ENCODE measurements at regions not wholly inside any gene's neighbourhood (a gene's known extent, or its start where the extent isn't known, plus 50 kb on each side); places are given as distances from the start of the nearest gene placed in this dataset.

GRCh38 chr4:33551244-33551643, 2693.1 kb downstream of the ARAP2 start:
- TF ChIP-seq CTCF (IDR thresholded peaks at IDR 0.05; ENCODE audit: low read depth, low read length): no peak
- H3K27me3 ChIP-seq: no peaks in the 10 kb centered on the region
- H3K4me3 ChIP-seq: no peak overlapping the region
- no peak for DNase-seq (ENCODE audit: low read depth in 1 of 2, low spot score in 1 of 2)
- H3K9me3 ChIP-seq (ENCODE audit: low read depth): no peaks in the 10 kb centered on the region
- H3K36me3 ChIP-seq: no peaks in the 10 kb centered on the region
- no peak overlapping the region for H3K27ac ChIP-seq
- no peaks in the 10 kb centered on the region for H3K4me1 ChIP-seq (ENCODE audit: low read depth)

DNA sequence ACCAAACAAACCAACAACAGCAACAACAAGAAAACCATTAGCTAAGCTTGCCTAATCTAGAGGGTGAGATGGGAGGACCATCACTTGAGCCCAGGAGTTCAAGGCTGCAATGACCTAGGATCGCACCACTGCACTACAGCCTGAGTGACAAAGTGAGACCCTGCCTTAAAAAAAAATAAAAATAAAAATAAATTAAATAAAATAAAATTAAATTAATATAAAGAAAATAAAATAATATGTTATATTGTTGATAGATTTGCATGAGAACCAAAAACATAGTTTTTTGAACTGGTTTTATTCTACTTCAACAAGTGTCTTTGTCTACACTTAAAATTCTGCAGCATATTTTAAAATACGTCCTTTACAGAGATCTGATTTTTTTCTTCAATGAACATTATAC, 2683.1 kb downstream of the ARAP2 start:
- no peaks in the 10 kb centered on the region for H3K4me1 ChIP-seq (ENCODE audit: low read depth)
- no peaks in the 10 kb centered on the region for H3K36me3 ChIP-seq
- no peaks in the 10 kb centered on the region for H3K9me3 ChIP-seq (ENCODE audit: low read depth)
- TF ChIP-seq CTCF (IDR thresholded peaks at IDR 0.05; ENCODE audit: low read depth, low read length): no peak
- no peak overlapping the region for H3K27ac ChIP-seq
- no peak overlapping the region for H3K4me3 ChIP-seq
- no peaks in the 10 kb centered on the region for H3K27me3 ChIP-seq
- DNase-seq (ENCODE audit: low read depth in 1 of 2, low spot score in 1 of 2): no peak

DNA sequence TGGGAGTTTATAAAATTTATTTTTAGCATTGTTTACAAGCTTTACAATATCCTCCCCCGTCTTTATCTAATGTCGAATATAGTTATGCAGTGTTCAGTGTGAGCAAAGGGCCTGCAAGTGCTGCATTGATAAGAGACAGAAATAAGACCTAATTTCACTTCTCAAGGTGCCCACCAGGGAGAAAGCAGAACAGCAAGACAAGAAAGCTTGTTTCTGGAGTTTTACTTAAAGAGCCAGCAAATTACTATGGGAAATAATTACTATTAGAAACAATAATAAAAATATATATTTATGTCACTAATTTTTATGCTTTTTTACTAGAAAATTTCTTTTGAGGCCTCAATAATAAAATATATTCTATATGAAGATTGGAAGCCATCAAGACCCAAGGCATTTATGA, 2677.7 kb downstream of the ARAP2 start:
- H3K27me3 ChIP-seq: no peaks in the 10 kb centered on the region
- H3K36me3 ChIP-seq: no peaks in the 10 kb centered on the region
- H3K9me3 ChIP-seq (ENCODE audit: low read depth): no peaks in the 10 kb centered on the region
- H3K4me3 ChIP-seq: no peak overlapping the region
- H3K27ac ChIP-seq: no peak overlapping the region
- H3K4me1 ChIP-seq (ENCODE audit: low read depth): no peaks in the 10 kb centered on the region
- TF ChIP-seq CTCF (IDR thresholded peaks at IDR 0.05; ENCODE audit: low read depth, low read length): no peak
- DNase-seq (ENCODE audit: low read depth in 1 of 2, low spot score in 1 of 2): peak in 1 of 2 donors; percentile 0

DNA sequence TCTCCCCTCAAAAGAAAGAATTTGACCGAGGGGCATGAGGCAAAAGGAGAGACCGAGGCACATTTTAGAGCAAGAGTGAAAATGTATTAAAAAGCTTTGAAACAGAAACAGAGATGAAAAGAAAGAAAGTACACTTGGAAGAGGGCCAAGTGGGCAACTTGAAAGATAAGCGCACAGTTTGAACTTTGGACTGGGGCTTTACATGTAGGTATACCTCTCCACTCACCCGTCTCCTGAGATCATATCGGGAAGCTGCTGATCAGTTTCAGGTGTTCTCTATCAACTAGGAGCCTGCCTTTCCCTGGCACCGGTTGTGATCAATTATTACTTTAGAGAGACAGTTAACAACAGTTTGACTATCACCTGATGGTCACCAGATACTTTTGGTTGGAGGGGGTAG, 2666.5 kb downstream of the ARAP2 start:
- no peak for TF ChIP-seq CTCF (IDR thresholded peaks at IDR 0.05; ENCODE audit: low read depth, low read length)
- no peaks in the 10 kb centered on the region for H3K36me3 ChIP-seq
- H3K9me3 ChIP-seq (ENCODE audit: low read depth): no peaks in the 10 kb centered on the region
- H3K4me3 ChIP-seq: no peak overlapping the region
- H3K27ac ChIP-seq: no peak overlapping the region
- no peaks in the 10 kb centered on the region for H3K4me1 ChIP-seq (ENCODE audit: low read depth)
- DNase-seq (ENCODE audit: low read depth in 1 of 2, low spot score in 1 of 2): no peak
- no peaks in the 10 kb centered on the region for H3K27me3 ChIP-seq

GRCh38 chr4:33579951-33580350, 2664.4 kb downstream of the ARAP2 start:
- TF ChIP-seq CTCF (IDR thresholded peaks at IDR 0.05; ENCODE audit: low read depth, low read length): no peak
- H3K27me3 ChIP-seq: no peaks in the 10 kb centered on the region
- H3K4me1 ChIP-seq (ENCODE audit: low read depth): no peaks in the 10 kb centered on the region
- H3K36me3 ChIP-seq: no peaks in the 10 kb centered on the region
- H3K27ac ChIP-seq: no peak overlapping the region
- H3K4me3 ChIP-seq: no peak overlapping the region
- H3K9me3 ChIP-seq (ENCODE audit: low read depth): no peaks in the 10 kb centered on the region
- no peak for DNase-seq (ENCODE audit: low read depth in 1 of 2, low spot score in 1 of 2)

DNA sequence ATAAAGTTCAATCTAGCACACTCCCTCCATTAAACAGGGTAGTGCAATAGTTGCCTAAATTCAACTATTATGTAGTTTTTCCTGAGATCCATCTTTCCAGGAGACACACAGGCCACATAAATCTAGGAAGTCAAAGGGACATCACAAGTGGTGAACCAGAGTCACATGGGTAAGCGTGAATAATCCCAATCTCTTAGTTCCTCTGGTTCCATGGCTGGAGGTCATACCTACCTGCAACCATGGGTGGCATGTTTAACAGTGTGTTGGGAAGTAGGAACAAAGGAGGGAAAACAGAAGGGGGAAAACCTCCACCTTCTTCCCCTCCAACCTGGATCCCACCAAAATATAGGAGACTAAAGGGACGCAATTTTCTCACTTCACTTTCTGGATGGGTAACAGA, 2651.6 kb downstream of the ARAP2 start:
- Histone ChIP-seq H3K9me3 (ENCODE audit: low read depth) (no peaks in the 10 kb centered on the region), H3K4me3 (no peak overlapping the region), H3K27me3 (no peaks in the 10 kb centered on the region), H3K27ac (no peak overlapping the region), H3K36me3 (no peaks in the 10 kb centered on the region), H3K4me1 (ENCODE audit: low read depth) (no peaks in the 10 kb centered on the region)
- DNase-seq (ENCODE audit: low read depth in 1 of 2, low spot score in 1 of 2): peak in 1 of 2 donors; percentile 7
- no peak for TF ChIP-seq CTCF (IDR thresholded peaks at IDR 0.05; ENCODE audit: low read depth, low read length)
